Dendritic cell treated with granulocyte-macrophage colony-stimulating factor and Interleukin-4, amounts not matched to agents 40 ng/mL and 50 ng/mL, for 4 days (primary cell): ENCODE measurements at regions not wholly inside any gene's neighbourhood (a gene's known extent, or its start where the extent isn't known, plus 50 kb on each side); places are given as distances from the start of the nearest gene placed in this dataset.

Experiments
- H3K27ac Mint-ChIP-seq: one replicate; pipeline ENCODE4 v1.8.0; 2022; ENCODE audit warnings: mild to moderate bottlenecking, mixed read lengths
- H3K27me3 Mint-ChIP-seq: one replicate; pipeline ENCODE4 v1.8.0; 2022; ENCODE audit warnings: mild to moderate bottlenecking, mixed read lengths
- H3K36me3 Mint-ChIP-seq: one replicate; pipeline ENCODE4 v1.8.0; 2022; ENCODE audit warnings: low read depth, mixed read lengths
- H3K4me1 Mint-ChIP-seq: one replicate; pipeline ENCODE4 v1.8.0; 2022; ENCODE audit warnings: low read depth, mixed read lengths
- H3K4me3 Mint-ChIP-seq: one replicate; pipeline ENCODE4 v1.8.0; 2022; ENCODE audit warnings: mild to moderate bottlenecking, moderate library complexity, mixed read lengths
- H3K9me3 Mint-ChIP-seq: one replicate; pipeline ENCODE4 v1.8.0; 2022; ENCODE audit warnings: mixed read lengths
- intact Hi-C: fragments of 100-400 bp; cut with micrococcal nuclease; formaldehyde crosslinking; loops from one replicate; pipeline ENCODE4 v1.15.0; 2022

DNA sequence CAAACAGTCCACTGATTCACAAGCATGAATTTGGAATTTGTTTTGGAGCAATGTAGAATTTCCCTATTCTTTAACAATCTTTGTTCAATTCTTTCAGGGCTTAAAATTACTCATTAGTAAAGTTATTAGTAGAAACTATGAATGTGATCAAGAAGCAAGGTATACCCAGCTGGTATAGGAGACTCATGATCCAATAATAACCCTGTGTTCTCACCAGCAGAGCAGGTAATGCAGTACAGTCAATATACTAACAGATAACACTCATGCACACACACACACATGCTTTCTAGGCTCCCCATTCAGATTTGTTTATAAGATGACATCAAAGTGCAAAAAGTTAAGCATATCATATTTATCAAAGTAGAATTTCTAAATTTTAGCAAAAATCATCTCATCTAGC is 445.2 kb downstream of the ELAVL2 start:
- no peaks in the 10 kb centered on the region for H3K27me3 Mint-ChIP-seq
- H3K27ac Mint-ChIP-seq, result no peak overlapping the region
- H3K4me1 Mint-ChIP-seq, result no peaks in the 10 kb centered on the region
- peaks cover 8% of the 10 kb centered on the region for H3K9me3 Mint-ChIP-seq
- intact Hi-C loops, result no loop called here
- no peaks in the 10 kb centered on the region for H3K36me3 Mint-ChIP-seq
- H3K4me3 Mint-ChIP-seq, result no peak overlapping the region

DNA sequence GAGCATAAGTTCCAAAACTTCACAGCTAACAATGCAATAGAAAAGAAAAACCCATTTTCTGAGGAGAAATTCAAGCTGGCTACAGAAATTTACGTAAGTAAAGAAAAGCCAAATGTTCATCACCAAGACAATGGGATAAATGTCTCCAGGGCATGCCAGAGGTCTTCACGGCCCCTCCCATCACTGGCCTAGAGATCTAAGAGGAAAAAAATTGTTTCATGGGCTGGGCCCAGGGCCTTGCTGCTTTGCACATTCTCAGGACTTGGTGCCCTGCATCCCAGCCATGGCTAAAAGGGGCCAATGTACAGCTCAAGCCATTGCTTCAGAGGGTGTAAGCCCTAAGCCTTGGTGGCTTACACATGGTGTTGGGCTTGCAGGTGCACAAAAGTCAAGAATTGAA is 443.6 kb downstream of the ELAVL2 start:
- no peak overlapping the region for H3K27ac Mint-ChIP-seq
- intact Hi-C loops, result no loop called here
- peaks cover 8% of the 10 kb centered on the region for H3K9me3 Mint-ChIP-seq
- no peaks in the 10 kb centered on the region for H3K4me1 Mint-ChIP-seq
- no peak overlapping the region for H3K4me3 Mint-ChIP-seq
- H3K36me3 Mint-ChIP-seq, result no peaks in the 10 kb centered on the region
- no peaks in the 10 kb centered on the region for H3K27me3 Mint-ChIP-seq

DNA sequence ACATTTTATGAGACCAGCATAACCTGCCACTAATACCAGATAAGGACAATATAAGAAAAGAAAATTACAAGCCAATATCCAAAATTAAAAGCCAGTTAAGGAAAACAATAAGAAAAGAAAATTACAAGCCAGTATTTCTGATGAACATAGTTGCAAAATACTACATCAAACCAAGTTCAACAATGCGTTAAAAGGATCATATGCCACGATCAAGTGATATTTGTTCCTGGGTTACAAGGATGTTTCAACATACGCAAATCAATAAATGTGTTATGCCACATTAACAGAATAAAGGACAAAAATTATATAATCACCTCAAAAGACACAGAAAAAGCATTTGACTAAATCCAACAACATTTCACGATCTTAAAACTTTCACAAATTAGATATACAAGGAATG is 431.9 kb downstream of the ELAVL2 start:
- intact Hi-C loops, result no loop called here

DNA sequence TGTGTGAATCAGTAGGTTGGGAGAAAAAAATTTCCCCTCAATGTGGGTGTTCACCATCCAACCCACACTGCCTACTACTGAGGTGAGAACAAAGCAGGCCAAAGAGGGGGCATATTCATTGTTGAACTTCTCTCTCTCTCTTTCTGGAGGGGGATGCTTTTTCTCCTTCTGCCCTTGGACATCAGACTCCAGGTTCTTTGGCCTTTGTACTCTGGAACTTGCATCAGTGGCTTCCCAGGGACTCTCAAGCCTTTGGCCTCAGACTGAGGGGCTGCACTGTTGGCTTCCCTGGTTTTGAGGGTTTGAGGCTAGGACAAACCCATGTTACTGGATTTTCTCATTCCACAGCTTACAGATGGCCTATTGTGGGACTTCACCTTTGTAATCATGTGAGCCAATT is 417.2 kb downstream of the ELAVL2 start:
- intact Hi-C loops, result no loop called here
- Mint-ChIP-seq H3K27ac (no peak overlapping the region), H3K4me1 (no peaks in the 10 kb centered on the region), H3K9me3 (no peaks in the 10 kb centered on the region), H3K4me3 (no peak overlapping the region), H3K36me3 (no peaks in the 10 kb centered on the region), H3K27me3 (no peaks in the 10 kb centered on the region)

More for the DNA sequence above, 431.9 kb downstream of the ELAVL2 start:
- Mint-ChIP-seq H3K36me3 (no peaks in the 10 kb centered on the region), H3K27ac (no peak overlapping the region), H3K9me3 (peaks cover 36% of the 10 kb centered on the region), H3K4me3 (no peak overlapping the region), H3K4me1 (no peaks in the 10 kb centered on the region), H3K27me3 (no peaks in the 10 kb centered on the region)

DNA sequence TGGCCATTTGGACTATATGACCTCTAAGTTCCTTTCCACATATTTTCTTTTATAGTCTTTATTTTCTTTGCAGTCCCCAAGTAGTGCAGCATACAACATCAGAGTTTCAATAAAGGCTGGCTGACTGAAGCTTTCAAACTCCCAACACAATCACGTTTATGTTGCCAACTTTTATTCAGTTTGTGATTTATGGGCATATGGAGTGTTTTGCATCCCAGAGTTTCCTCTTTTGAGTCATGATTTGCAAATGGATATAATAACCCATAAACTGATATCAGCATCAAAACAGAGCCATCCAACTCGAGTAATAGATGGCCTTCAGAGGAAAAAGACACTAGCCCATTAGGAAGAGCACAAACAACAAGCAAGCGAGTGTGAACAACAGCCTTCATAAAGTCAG is 414.0 kb downstream of the ELAVL2 start:
- Mint-ChIP-seq H3K9me3 (no peaks in the 10 kb centered on the region), H3K27me3 (no peaks in the 10 kb centered on the region), H3K4me3 (no peak overlapping the region), H3K27ac (no peak overlapping the region), H3K36me3 (no peaks in the 10 kb centered on the region), H3K4me1 (no peaks in the 10 kb centered on the region)
- intact Hi-C loops, result no loop called here

DNA sequence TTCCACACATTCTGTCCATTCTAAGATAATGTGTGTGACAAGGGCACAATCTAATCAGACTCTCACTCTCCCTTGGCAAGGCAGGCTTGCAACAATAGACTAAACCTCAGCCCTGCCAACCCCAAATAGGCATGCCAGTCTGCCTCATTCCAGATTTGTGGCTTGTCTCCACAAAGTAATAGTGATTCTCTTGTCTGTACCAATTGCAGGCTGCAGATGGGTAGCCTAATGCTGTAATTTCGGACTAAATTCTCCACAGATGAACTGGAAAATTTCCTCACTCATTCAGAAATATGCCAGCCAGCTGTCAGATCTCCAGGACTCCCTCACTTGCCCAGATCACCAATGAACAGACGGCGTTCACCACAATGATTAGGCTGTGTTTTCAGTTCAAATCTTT is 413.6 kb downstream of the ELAVL2 start:
- no peaks in the 10 kb centered on the region for H3K27me3 Mint-ChIP-seq
- intact Hi-C loops, result no loop called here
- H3K4me3 Mint-ChIP-seq, result no peak overlapping the region
- H3K4me1 Mint-ChIP-seq, result no peaks in the 10 kb centered on the region
- no peak overlapping the region for H3K27ac Mint-ChIP-seq
- no peaks in the 10 kb centered on the region for H3K9me3 Mint-ChIP-seq
- H3K36me3 Mint-ChIP-seq, result no peaks in the 10 kb centered on the region

DNA sequence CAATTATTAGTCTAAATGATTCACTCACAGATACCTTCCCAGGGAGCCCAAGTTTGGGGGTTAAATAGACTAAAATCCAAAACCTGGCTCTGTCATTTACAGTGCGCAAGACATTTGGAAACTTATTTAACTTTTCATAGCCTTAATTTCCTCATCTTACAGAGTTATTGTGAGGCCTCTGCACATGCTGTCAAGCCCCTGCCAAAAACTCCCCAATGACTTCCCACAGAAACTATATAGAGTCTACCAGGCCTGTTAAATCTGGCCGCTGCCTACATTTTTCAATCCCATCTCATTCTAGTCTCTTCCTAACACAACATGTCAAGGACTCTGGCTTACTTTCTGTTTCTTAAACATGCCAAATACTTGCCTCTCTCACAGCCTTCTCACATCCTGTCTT is 412.5 kb downstream of the ELAVL2 start:
- H3K4me3 Mint-ChIP-seq, result no peak overlapping the region
- no peaks in the 10 kb centered on the region for H3K36me3 Mint-ChIP-seq
- no peaks in the 10 kb centered on the region for H3K27me3 Mint-ChIP-seq
- H3K27ac Mint-ChIP-seq, result no peak overlapping the region
- no peaks in the 10 kb centered on the region for H3K9me3 Mint-ChIP-seq
- H3K4me1 Mint-ChIP-seq, result no peaks in the 10 kb centered on the region
- intact Hi-C loops, result no loop called here

DNA sequence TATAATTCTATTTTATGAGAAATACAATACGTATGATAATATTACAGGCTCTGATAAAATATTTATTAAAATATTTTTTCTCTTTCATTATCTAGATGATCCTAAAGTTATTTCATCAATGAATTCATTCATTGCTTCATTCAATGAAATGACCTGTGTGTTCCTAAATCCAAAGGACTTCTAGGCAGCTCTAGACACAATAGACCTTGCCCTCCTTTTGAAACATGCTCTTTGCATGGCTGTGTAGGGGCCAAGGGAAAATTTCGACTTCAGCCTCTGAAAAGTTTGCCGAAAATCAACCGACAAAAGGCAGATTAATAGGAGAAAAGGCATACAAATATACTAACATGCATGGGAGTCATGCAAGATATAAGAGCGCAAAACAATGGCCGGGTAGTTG is 402.0 kb downstream of the ELAVL2 start:
- Mint-ChIP-seq H3K27me3 (no peaks in the 10 kb centered on the region), H3K27ac (no peak overlapping the region), H3K4me3 (no peak overlapping the region), H3K4me1 (no peaks in the 10 kb centered on the region), H3K36me3 (no peaks in the 10 kb centered on the region), H3K9me3 (peaks cover 20% of the 10 kb centered on the region)
- intact Hi-C loops, result no loop called here

DNA sequence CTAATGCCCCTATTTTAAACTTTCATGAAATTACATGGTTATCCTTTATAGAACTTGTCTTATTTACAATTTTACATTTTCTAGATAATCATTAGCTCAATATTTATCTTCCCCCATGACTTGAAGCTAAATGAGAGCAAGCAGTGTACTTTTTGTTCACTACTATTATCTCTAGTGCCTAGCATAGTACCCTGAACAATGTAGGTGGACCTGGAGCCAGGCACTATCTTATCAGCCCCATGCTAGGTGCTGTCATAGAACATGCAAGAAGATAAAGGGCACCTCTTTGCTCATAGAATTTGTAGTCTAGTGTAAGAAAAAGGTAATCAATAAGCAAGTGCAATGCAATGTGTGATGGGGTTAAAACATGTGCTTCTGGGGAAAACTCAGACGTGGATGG is 399.9 kb downstream of the ELAVL2 start:
- intact Hi-C loops, result no loop called here
- no peaks in the 10 kb centered on the region for H3K36me3 Mint-ChIP-seq
- H3K27ac Mint-ChIP-seq, result no peak overlapping the region
- H3K27me3 Mint-ChIP-seq, result no peaks in the 10 kb centered on the region
- no peak overlapping the region for H3K4me3 Mint-ChIP-seq
- H3K9me3 Mint-ChIP-seq, result peaks cover 12% of the 10 kb centered on the region
- no peaks in the 10 kb centered on the region for H3K4me1 Mint-ChIP-seq

DNA sequence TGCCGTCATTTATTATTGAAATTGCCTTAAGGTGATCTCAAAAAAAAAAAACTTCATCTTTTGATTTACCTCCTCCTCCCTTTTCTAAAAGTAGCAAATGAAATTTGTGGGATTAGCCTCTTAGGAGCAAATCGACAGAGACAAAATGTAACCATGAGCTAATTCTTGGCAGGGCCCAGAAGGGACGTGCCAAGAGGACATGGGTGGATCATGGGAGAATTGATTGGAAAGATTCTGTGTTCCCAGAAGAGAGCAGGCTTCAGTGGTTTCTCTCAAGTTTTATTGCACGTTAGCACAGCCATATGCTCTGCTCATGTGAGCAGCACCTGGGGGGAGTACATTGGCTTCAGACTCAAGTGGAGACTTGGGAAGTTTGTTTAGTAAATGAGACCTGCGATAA is 394.6 kb downstream of the ELAVL2 start:
- Mint-ChIP-seq H3K27ac (no peak overlapping the region), H3K27me3 (no peaks in the 10 kb centered on the region), H3K4me3 (no peak overlapping the region), H3K9me3 (peaks cover 15% of the 10 kb centered on the region), H3K36me3 (no peaks in the 10 kb centered on the region), H3K4me1 (no peaks in the 10 kb centered on the region)
- intact Hi-C loops, result no loop called here

DNA sequence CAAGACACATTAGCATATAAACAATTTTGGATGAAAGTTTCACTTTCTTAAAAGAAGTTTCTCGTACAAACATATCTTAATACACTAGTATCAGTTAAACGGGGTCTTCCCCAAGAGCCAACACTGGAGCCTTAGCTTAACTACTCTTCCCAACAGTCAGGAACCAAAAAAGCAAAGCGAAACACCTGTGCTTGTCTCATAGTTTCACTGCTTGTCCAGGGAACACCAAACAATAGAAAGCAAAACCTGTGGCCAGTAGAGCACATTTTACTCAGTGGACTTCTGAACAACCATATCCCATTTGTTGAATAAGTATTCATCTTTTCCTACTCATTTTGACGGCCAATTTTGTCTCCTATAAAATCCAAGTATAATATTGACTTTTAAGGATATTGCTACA is 391.4 kb downstream of the ELAVL2 start:
- peaks cover 9% of the 10 kb centered on the region for H3K9me3 Mint-ChIP-seq
- no peak overlapping the region for H3K27ac Mint-ChIP-seq
- H3K36me3 Mint-ChIP-seq, result no peaks in the 10 kb centered on the region
- no peaks in the 10 kb centered on the region for H3K4me1 Mint-ChIP-seq
- no peaks in the 10 kb centered on the region for H3K27me3 Mint-ChIP-seq
- intact Hi-C loops, result no loop called here
- H3K4me3 Mint-ChIP-seq, result no peak overlapping the region

DNA sequence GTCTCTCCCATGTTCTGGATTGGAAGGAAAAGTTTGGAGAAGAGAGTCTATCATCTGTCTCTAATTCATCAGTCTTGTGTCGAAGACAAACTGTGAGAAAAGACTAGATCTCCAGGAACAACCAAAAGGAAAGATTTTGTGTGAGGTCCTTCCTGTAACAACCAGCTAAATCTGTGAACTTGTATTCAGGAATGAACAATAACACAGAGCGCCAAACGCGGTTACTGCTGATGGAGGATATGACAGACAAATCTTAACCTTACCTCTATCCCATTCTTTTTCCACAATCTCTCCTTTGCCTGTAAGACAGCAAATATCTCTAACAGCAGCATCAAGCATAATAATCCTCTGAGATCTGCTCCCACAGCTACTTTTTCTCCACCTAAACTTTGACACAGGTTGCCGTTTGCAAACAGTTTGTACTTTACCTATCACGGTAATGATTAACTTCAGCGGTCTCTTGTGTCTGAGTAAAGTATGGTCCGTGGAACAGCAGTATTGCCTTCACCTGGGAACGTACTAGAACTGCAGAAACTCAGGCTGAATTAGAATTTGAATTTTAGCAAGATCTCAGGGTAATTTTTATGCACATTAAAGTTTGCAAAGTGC is 387.6 kb downstream of the ELAVL2 start:
- H3K27me3 Mint-ChIP-seq, result no peaks in the 10 kb centered on the region
- no peak overlapping the region for H3K4me3 Mint-ChIP-seq
- no peaks in the 10 kb centered on the region for H3K36me3 Mint-ChIP-seq
- H3K9me3 Mint-ChIP-seq, result peaks cover 21% of the 10 kb centered on the region
- intact Hi-C loops, result no loop called here
- H3K4me1 Mint-ChIP-seq, result no peaks in the 10 kb centered on the region
- no peak overlapping the region for H3K27ac Mint-ChIP-seq

DNA sequence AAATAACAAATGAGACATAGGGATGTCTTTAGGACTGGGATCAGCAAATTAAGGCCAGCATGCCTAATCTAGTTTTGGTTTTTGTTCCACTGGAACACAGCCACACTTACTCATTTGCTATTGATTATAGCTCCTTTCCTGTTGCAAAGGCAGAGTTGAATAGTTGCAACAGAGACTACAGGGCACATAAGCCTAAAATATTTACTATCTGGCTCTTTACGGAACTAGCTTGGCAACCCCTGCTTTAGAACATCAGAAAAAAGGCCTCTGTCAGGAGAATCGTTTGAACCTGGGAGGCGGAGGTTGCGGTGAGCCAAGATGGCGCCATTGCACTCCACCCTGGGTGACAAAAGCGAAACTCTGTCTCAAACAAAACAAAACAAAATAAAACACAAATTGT is 384.8 kb downstream of the ELAVL2 start:
- no peak overlapping the region for H3K27ac Mint-ChIP-seq
- H3K4me3 Mint-ChIP-seq, result no peak overlapping the region

DNA sequence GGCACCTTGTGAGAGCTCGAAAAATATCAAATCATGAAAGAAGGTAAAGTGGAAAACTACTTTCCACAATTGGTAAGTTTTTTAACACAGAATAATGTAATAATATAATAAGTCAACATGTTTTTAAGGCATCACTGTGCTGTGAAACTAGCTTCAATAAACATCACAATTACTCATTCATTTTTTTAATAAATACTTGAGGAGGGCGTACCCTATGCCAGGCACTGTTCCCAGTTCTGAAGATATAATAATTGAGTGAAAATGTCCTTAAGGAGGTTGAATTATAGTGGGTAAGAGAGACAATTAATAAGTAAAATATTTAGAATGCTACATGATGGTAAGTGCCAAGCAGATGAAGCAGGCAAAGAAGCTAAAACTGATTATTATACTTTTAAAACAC is 381.4 kb downstream of the ELAVL2 start:
- Mint-ChIP-seq H3K9me3 (peaks cover 32% of the 10 kb centered on the region), H3K27me3 (no peaks in the 10 kb centered on the region)

More for the DNA sequence above, 384.8 kb downstream of the ELAVL2 start:
- intact Hi-C loops, result no loop called here
- Mint-ChIP-seq H3K9me3 (peaks cover 32% of the 10 kb centered on the region), H3K4me1 (no peaks in the 10 kb centered on the region), H3K27me3 (no peaks in the 10 kb centered on the region), H3K36me3 (no peaks in the 10 kb centered on the region)

DNA sequence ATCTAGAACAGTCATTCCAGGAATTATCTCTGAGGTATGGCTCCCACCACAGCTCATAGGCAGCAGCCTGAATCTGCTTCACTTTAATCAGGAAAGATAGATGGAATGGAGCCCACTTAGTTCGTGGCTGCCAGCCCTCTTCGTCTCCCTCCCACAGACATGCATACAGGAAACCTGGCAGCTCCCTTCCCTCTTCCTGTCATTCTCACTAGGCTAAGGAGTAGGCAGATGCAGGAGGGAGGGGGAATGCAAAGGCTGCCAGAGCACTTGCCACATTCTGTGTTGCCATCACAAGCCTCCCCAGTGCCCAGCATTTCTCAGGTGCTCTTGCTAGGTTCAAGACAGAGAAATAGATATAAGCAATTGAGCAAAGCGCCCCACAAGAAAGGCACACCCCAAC is 378.9 kb downstream of the ELAVL2 start:
- intact Hi-C loops, result no loop called here

More for the DNA sequence above, 381.4 kb downstream of the ELAVL2 start:
- no peak overlapping the region for H3K4me3 Mint-ChIP-seq
- intact Hi-C loops, result no loop called here
- H3K4me1 Mint-ChIP-seq, result no peaks in the 10 kb centered on the region
- no peaks in the 10 kb centered on the region for H3K36me3 Mint-ChIP-seq
- H3K27ac Mint-ChIP-seq, result no peak overlapping the region

More for the DNA sequence above, 378.9 kb downstream of the ELAVL2 start:
- Mint-ChIP-seq H3K36me3 (no peaks in the 10 kb centered on the region), H3K4me1 (no peaks in the 10 kb centered on the region), H3K27ac (no peak overlapping the region), H3K4me3 (no peak overlapping the region), H3K9me3 (peaks cover 32% of the 10 kb centered on the region), H3K27me3 (no peaks in the 10 kb centered on the region)
